MM.1S (cell line): ENCODE measurements at regions not wholly inside any gene's neighbourhood (a gene's known extent, or its start where the extent isn't known, plus 50 kb on each side); places are given as distances from the start of the nearest gene placed in this dataset.

ENCODE experiments used
- EZH2 ChIP-seq: fragments of 300-600 bp; sonication (generic); optimal IDR thresholded peaks from 2 replicates; pipeline ENCODE3; 2017; ENCODE audit warnings: low read depth, mild to moderate bottlenecking, antibody characterized with exemption, low read length, mixed read lengths
- EZH2phosphoT487 ChIP-seq: fragments of 300-600 bp; sonication (generic); IDR thresholded peaks from 2 replicates; pipeline ENCODE4 v1.6.1; 2018; ENCODE audit warnings: antibody characterized with exemption, low read length
- TF ChIP-seq, protein P1 (sequence below): fragments of 300-600 bp; sonication (generic); IDR thresholded peaks from 2 replicates; pipeline ENCODE4 v1.5.1; 2016; ENCODE audit warnings: antibody characterized with exemption, low read length, mixed read lengths

DNA sequence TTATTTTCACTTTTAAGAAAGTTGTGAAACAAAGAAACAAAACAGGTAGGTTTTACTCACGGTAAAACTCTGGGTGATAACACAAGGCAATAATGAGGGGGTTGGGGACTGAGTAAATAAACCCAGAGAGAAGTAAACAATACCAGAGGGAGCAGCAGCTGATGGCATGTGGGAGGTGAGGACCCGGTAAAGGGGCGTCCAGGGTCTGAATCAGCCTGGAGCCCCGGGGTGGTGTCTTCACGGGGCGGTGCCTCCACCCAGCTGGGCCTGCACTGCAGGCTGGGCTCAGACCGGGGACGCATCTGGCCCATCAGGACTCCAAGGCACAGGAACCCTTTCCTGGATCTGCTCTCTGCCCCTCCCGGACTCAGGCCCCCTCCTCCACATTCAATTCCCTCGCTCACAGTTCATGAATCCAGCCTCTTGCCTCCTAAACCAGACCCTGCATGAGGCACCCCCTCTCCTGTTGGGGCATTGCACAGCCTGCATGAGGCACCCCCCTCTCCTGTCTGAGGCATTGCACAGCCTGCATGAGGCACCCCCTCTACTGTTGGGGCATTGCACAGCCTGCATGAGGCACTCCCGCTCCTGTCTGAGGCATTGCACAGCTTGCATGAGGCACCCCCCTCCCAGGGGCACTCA lies 73.9 kb upstream of the MFGE8 start:
- TF ChIP-seq, protein P1, sequence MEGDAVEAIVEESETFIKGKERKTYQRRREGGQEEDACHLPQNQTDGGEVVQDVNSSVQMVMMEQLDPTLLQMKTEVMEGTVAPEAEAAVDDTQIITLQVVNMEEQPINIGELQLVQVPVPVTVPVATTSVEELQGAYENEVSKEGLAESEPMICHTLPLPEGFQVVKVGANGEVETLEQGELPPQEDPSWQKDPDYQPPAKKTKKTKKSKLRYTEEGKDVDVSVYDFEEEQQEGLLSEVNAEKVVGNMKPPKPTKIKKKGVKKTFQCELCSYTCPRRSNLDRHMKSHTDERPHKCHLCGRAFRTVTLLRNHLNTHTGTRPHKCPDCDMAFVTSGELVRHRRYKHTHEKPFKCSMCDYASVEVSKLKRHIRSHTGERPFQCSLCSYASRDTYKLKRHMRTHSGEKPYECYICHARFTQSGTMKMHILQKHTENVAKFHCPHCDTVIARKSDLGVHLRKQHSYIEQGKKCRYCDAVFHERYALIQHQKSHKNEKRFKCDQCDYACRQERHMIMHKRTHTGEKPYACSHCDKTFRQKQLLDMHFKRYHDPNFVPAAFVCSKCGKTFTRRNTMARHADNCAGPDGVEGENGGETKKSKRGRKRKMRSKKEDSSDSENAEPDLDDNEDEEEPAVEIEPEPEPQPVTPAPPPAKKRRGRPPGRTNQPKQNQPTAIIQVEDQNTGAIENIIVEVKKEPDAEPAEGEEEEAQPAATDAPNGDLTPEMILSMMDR: no peak
- TF ChIP-seq EZH2 (no peak), EZH2phosphoT487 (no peak)
